HCT116 (cell line): ENCODE measurements at regions not wholly inside any gene's neighbourhood (a gene's known extent, or its start where the extent isn't known, plus 50 kb on each side); places are given as distances from the start of the nearest gene placed in this dataset.

Experiments
- ATAC-seq: fragments of 200-7000 bp; cut with Tn5 transposase; 2 replicates; pipeline ENCODE4 v1.9.1; 2020; ENCODE audit warnings: mild to moderate bottlenecking, moderate library complexity
- BruUV-seq: library from RNA; stranded (reverse); fragments of 400-500 nt; replicated peaks from 2 replicates; lab custom pipeline; 2021; lab: Mats Ljungman, UMichigan
- CTCF ChIA-PET: fragments of 300-600 bp; sonication (Branson Sonifier 250); formaldehyde crosslinking; loops from one replicate; lab custom pipeline; 2021; ENCODE audit warnings: antibody characterized with exemption; lab: Charles Lee
- POLR2A ChIA-PET: fragments of 300-600, 350-600 bp; sonication (Branson Sonifier 250); formaldehyde crosslinking; loops from one replicate; lab custom pipeline; 2021; ENCODE audit warnings: antibody characterized with exemption; lab: Charles Lee
- RAD21 ChIA-PET, 2 experiments: fragments of 300-600 bp; sonication (Branson Sonifier 250); formaldehyde crosslinking; loops; one replicate each; lab custom pipeline; 2023; ENCODE audit warnings: low total read pairs in 2 of 2; ENCODE audit not compliant: uncharacterized antibody in 2 of 2, unreplicated experiment in 2 of 2, low non-redundant PET in 1 of 2; lab: Charles Lee
- DNase-seq: peaks from one replicate; pipeline ENCODE4 v3.0.0-alpha.2; 2010; ENCODE audit warnings: low read depth, low spot score
- H2AFZ ChIP-seq: fragments of 200-600 bp; shearing (Covaris generic), sonication (generic); 2 replicates; pipeline ENCODE4 v1.6.1; 2017; ENCODE audit warnings: low read depth, mixed run types, mixed read lengths, antibody characterized with exemption, low read length; ENCODE audit not compliant: poor library complexity, severe bottlenecking
- H3K27ac ChIP-seq: 2 replicates; pipeline ENCODE4 v1.5.1; 2012; ENCODE audit warnings: low read depth, low read length
- H3K27me3 ChIP-seq: fragments of 200-600 bp; sonication (generic); 2 replicates; pipeline ENCODE4 v1.6.1; 2016; ENCODE audit warnings: mixed run types, low read length, mixed read lengths; ENCODE audit not compliant: insufficient read depth
- H3K36me3 ChIP-seq, 2 experiments: fragments of 200-500 bp in 1 of 2; fragments of 200-600 bp in 1 of 2; sonication (Bioruptor generic) in 1 of 2; sonication (generic) in 1 of 2; 2 replicates each; pipeline versions ENCODE4 v1.5.1 to v1.6.1; 2014 to 2016; ENCODE audit warnings: low read length in 2 of 2, inconsistent platforms in 1 of 2, mixed read lengths in 1 of 2, mixed run types in 1 of 2; ENCODE audit not compliant: insufficient read depth in 2 of 2, control insufficient read depth in 1 of 2
- H3K4me1 ChIP-seq, 2 experiments: fragments of 200-600 bp in 1 of 2; sonication (generic) in 1 of 2; 2 replicates each; pipeline versions ENCODE4 v1.5.1 to v1.6.1; 2012 to 2017; ENCODE audit warnings: low read length in 2 of 2, inconsistent platforms in 1 of 2, mild to moderate bottlenecking in 1 of 2, mixed read lengths in 1 of 2, mixed run types in 1 of 2, moderate library complexity in 1 of 2; ENCODE audit not compliant: insufficient read depth in 2 of 2, control insufficient read depth in 1 of 2
- H3K4me2 ChIP-seq: fragments of 200-600 bp; sonication (generic); 2 replicates; pipeline ENCODE4 v1.6.1; 2017; ENCODE audit warnings: mixed run types, low read length, mixed read lengths
- H3K4me3 ChIP-seq, 2 experiments: fragments of 200-600 bp in 1 of 2; sonication (generic) in 1 of 2; replicated peaks in 1 of 2; 2 replicates each; pipeline ENCODE4 v1.5.1; 2011 to 2016; ENCODE audit warnings: low read length in 2 of 2, control low read depth in 1 of 2, low read depth in 1 of 2, mild to moderate bottlenecking in 1 of 2, mixed read lengths in 1 of 2, mixed run types in 1 of 2
- H3K79me2 ChIP-seq: fragments of 200-600 bp; sonication (generic); 2 replicates; pipeline ENCODE4 v1.6.1; 2017; ENCODE audit warnings: mild to moderate bottlenecking, mixed run types, low read length, moderate library complexity, mixed read lengths; ENCODE audit not compliant: insufficient read depth
- H3K9ac ChIP-seq: fragments of 200-600 bp; sonication (generic); 2 replicates; pipeline ENCODE4 v1.6.1; 2016; ENCODE audit warnings: low read length, mixed read lengths
- H3K9me2 ChIP-seq: fragments of 200-600 bp; sonication (generic), shearing (Covaris generic); 2 replicates; pipeline ENCODE4 v1.6.1; 2017; ENCODE audit warnings: mixed run types, mild to moderate bottlenecking, moderate library complexity; ENCODE audit not compliant: insufficient read depth
- H3K9me3 ChIP-seq, 2 experiments: fragments of 200-500 bp in 1 of 2; fragments of 200-600 bp in 1 of 2; sonication (Bioruptor generic) in 1 of 2; sonication (generic) in 1 of 2; 2 replicates each; pipeline ENCODE4 v1.6.1; 2014 to 2017; ENCODE audit warnings: low read length in 2 of 2, mixed read lengths in 2 of 2, inconsistent platforms in 1 of 2, low read depth in 1 of 2, mild to moderate bottlenecking in 1 of 2, mixed run types in 1 of 2, moderate library complexity in 1 of 2; ENCODE audit not compliant: control insufficient read depth in 1 of 2, insufficient read depth in 1 of 2
- H4K20me1 ChIP-seq: fragments of 200-600 bp; sonication (generic), shearing (Covaris generic); 2 replicates; pipeline ENCODE4 v1.6.1; 2017; ENCODE audit warnings: mixed run types, mild to moderate bottlenecking, moderate library complexity; ENCODE audit not compliant: insufficient read depth
- ATF3 ChIP-seq: IDR thresholded peaks from 2 replicates; pipeline ENCODE4 v1.6.1; 2012
- CBX3 ChIP-seq: IDR thresholded peaks from 2 replicates; pipeline ENCODE4 v1.6.1; 2012; ENCODE audit warnings: low read depth
- ELF1 ChIP-seq: IDR thresholded peaks from 2 replicates; pipeline ENCODE4 v1.6.1; 2012; ENCODE audit warnings: low read depth, borderline replicate concordance
- EZH2 ChIP-seq: fragments of 200-600 bp; sonication (generic); IDR thresholded peaks from 2 replicates; pipeline ENCODE4 v1.6.1; 2017; ENCODE audit warnings: antibody characterized with exemption, mixed run types
- EZH2phosphoT487 ChIP-seq: fragments of 200-600 bp; IDR thresholded peaks from 2 replicates; pipeline ENCODE4 v1.6.1; 2018; ENCODE audit warnings: antibody characterized with exemption, borderline replicate concordance
- JUND ChIP-seq: IDR thresholded peaks from 2 replicates; pipeline ENCODE4 v1.6.1; 2012
- MAX ChIP-seq: IDR thresholded peaks from 2 replicates; pipeline ENCODE4 v1.6.1; 2012
- POLR2A ChIP-seq: IDR thresholded peaks from 2 replicates; pipeline ENCODE4 v1.7.0; 2011; ENCODE audit warnings: borderline replicate concordance; ENCODE audit not compliant: insufficient read depth, insufficient read length; ENCODE audit errors: extremely low read depth
- POLR2AphosphoS5 ChIP-seq: IDR thresholded peaks from 2 replicates; pipeline ENCODE4 v1.6.1; 2011; ENCODE audit warnings: mild to moderate bottlenecking, low read depth, low read length, moderate library complexity
- RAD21 ChIP-seq: IDR thresholded peaks from 2 replicates; pipeline ENCODE4 v1.6.1; 2012; ENCODE audit warnings: low read depth, mild to moderate bottlenecking
- REST ChIP-seq: IDR thresholded peaks from 2 replicates; pipeline ENCODE4 v1.6.1; 2012; ENCODE audit warnings: low read depth
- SP1 ChIP-seq: IDR thresholded peaks from 2 replicates; pipeline ENCODE4 v1.6.1; 2012; ENCODE audit warnings: low read depth
- SRF ChIP-seq: IDR thresholded peaks from 2 replicates; pipeline ENCODE4 v1.6.1; 2012; ENCODE audit warnings: low read depth
- TCF7L2 ChIP-seq: IDR thresholded peaks from 2 replicates; pipeline ENCODE4 v1.7.0; 2011; ENCODE audit warnings: borderline replicate concordance, inconsistent platforms; ENCODE audit not compliant: insufficient read depth, insufficient read length; ENCODE audit errors: extremely low read depth
- ZBTB33 ChIP-seq: IDR thresholded peaks from 2 replicates; pipeline ENCODE4 v1.6.1; 2011; ENCODE audit warnings: mild to moderate bottlenecking, low read length, moderate library complexity; ENCODE audit not compliant: insufficient replicate concordance; ENCODE audit errors: extremely low read depth
- ZFX ChIP-seq: fragments of 450-650 bp; IDR thresholded peaks from 2 replicates; pipeline ENCODE4 v1.6.1; 2017
- intact Hi-C: fragments of 100-400 bp; cut with micrococcal nuclease; formaldehyde crosslinking; loops from 2 replicates; pipeline ENCODE4 v1.10.0; 2022
- TF ChIP-seq, protein P1 (sequence below), 3 experiments: fragments of 200-600 bp in 1 of 3; sonication (generic) in 1 of 3; IDR thresholded peaks in 2 of 3; conservative IDR thresholded peaks in 1 of 3; 2 replicates each; pipeline ENCODE4 v1.5.1; 2012 to 2017; ENCODE audit warnings: low read depth in 2 of 3, low read length in 2 of 3, antibody characterized with exemption in 1 of 3, borderline replicate concordance in 1 of 3, control low read depth in 1 of 3, mild to moderate bottlenecking in 1 of 3, mixed read lengths in 1 of 3, mixed run types in 1 of 3, moderate library complexity in 1 of 3; ENCODE audit not compliant: insufficient read depth in 1 of 3

DNA sequence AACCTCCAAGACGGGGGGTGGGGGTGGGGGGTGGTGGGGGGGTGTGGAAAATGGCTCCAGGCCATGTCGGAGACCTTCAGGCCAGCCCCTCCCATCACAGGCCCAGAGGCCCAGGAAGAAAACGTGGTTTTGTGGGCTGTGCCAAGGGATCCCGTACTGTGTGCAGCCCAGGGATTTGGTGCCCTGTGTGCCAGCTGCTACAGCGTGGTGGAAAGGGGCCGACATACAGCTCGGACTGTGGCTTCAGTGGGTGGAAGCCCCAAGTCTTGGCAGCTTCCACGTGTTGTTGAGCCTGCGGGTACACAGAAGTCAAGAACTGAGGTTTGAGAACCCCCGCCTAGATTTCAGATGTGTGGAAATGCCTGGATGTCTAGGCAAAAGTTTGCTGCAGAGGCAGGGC is 259.7 kb downstream of the HGF start:
- no peak overlapping the region for H3K9ac ChIP-seq
- ChIA-PET RAD21 (no interaction called here), POLR2A (no interaction called here), CTCF (no interaction called here)
- H3K27ac ChIP-seq: no peak overlapping the region
- H3K27me3 ChIP-seq: no peaks in the 10 kb centered on the region
- H3K4me2 ChIP-seq: no peak overlapping the region
- TF ChIP-seq EZH2 (no peak), POLR2AphosphoS5 (no peak), ELF1 (no peak), CBX3 (no peak), ZBTB33 (no peak), REST (no peak), SP1 (no peak), POLR2A (no peak), SRF (no peak), ATF3 (no peak), MAX (no peak), EZH2phosphoT487 (no peak), JUND (no peak), ZFX (no peak), TCF7L2 (no peak), RAD21 (no peak)
- TF ChIP-seq, protein P1, sequence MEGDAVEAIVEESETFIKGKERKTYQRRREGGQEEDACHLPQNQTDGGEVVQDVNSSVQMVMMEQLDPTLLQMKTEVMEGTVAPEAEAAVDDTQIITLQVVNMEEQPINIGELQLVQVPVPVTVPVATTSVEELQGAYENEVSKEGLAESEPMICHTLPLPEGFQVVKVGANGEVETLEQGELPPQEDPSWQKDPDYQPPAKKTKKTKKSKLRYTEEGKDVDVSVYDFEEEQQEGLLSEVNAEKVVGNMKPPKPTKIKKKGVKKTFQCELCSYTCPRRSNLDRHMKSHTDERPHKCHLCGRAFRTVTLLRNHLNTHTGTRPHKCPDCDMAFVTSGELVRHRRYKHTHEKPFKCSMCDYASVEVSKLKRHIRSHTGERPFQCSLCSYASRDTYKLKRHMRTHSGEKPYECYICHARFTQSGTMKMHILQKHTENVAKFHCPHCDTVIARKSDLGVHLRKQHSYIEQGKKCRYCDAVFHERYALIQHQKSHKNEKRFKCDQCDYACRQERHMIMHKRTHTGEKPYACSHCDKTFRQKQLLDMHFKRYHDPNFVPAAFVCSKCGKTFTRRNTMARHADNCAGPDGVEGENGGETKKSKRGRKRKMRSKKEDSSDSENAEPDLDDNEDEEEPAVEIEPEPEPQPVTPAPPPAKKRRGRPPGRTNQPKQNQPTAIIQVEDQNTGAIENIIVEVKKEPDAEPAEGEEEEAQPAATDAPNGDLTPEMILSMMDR (IDR thresholded peaks at IDR 0.05 in 2 of 3, conservative IDR thresholded peaks at IDR 0.05 in 1 of 3; ENCODE audit: borderline replicate concordance in 1 of 3, insufficient read depth in 1 of 3, low read depth in 2 of 3, low read length in 2 of 3): no peak
- H3K9me2 ChIP-seq: no peaks in the 10 kb centered on the region
- no peak overlapping the region for H2AFZ ChIP-seq
- no peaks in the 10 kb centered on the region for H3K79me2 ChIP-seq
- H3K4me1 ChIP-seq: no peaks in the 10 kb centered on the region
- H4K20me1 ChIP-seq: no peaks in the 10 kb centered on the region
- no TSS peak for BruUV-seq
- no peak overlapping the region for H3K4me3 ChIP-seq
- intact Hi-C loops: no loop called here
- no peak for ATAC-seq
- DNase-seq: no peak
- H3K9me3 ChIP-seq: no peaks in the 10 kb centered on the region
- no peaks in the 10 kb centered on the region for H3K36me3 ChIP-seq
